ENCODE measurements at regions not wholly inside any gene's neighbourhood (a gene's known extent, or its start where the extent isn't known, plus 50 kb on each side); places are given as distances from the start of the nearest gene placed in this dataset.

GRCh38 chr6:88477413-88477812 is 311.3 kb upstream of the CNR1 start:
- Histone ChIP-seq H3K4me3 (no peak overlapping the region), H3K27ac (no peak overlapping the region), H3K27me3 (no peaks in the 10 kb centered on the region), H3K36me3 (no peaks in the 10 kb centered on the region), H3K9me3 (no peaks in the 10 kb centered on the region), H3K4me1 (no peaks in the 10 kb centered on the region)
- no peak for TF ChIP-seq CTCF (IDR thresholded peaks at IDR 0.05)
- DNase-seq (no peak), ATAC-seq (no peak)
- intact Hi-C loops (cut with DNase I) = no loop called here

- intact Hi-C loops (cut with DNase I) = no loop called here
- TF ChIP-seq CTCF (IDR thresholded peaks at IDR 0.05) = no peak
- DNase-seq = no peak
- H3K27ac ChIP-seq = no peak overlapping the region
- no peak for ATAC-seq
- H3K4me1 ChIP-seq = no peaks in the 10 kb centered on the region
- H3K27me3 ChIP-seq = no peaks in the 10 kb centered on the region
- H3K9me3 ChIP-seq = no peaks in the 10 kb centered on the region
- H3K4me3 ChIP-seq = no peak overlapping the region
- no peaks in the 10 kb centered on the region for H3K36me3 ChIP-seq
These were observed 310.2 kb upstream of the CNR1 start for GRCh38 chr6:88476388-88476787.

GRCh38 chr6:88474720-88475119 is 308.6 kb upstream of the CNR1 start:
- Histone ChIP-seq H3K4me1 (no peaks in the 10 kb centered on the region), H3K4me3 (no peak overlapping the region), H3K36me3 (no peaks in the 10 kb centered on the region), H3K27ac (no peak overlapping the region), H3K9me3 (no peaks in the 10 kb centered on the region), H3K27me3 (no peaks in the 10 kb centered on the region)
- no peak for ATAC-seq
- TF ChIP-seq CTCF (IDR thresholded peaks at IDR 0.05) = no peak
- intact Hi-C loops (cut with DNase I) = no loop called here
- DNase-seq = no peak

- no peaks in the 10 kb centered on the region for H3K27me3 ChIP-seq
- H3K27ac ChIP-seq = no peak overlapping the region
- no peak for TF ChIP-seq CTCF (IDR thresholded peaks at IDR 0.05)
- H3K36me3 ChIP-seq = no peaks in the 10 kb centered on the region
- intact Hi-C loops (cut with DNase I) = no loop called here
- ATAC-seq (no peak), DNase-seq (no peak)
- no peak overlapping the region for H3K4me3 ChIP-seq
- H3K9me3 ChIP-seq = no peaks in the 10 kb centered on the region
- H3K4me1 ChIP-seq = no peaks in the 10 kb centered on the region
These were observed 307.4 kb upstream of the CNR1 start for GRCh38 chr6:88473589-88473988.

- Histone ChIP-seq H3K4me3 (no peak overlapping the region), H3K27ac (no peak overlapping the region), H3K27me3 (no peaks in the 10 kb centered on the region), H3K9me3 (no peaks in the 10 kb centered on the region), H3K36me3 (no peaks in the 10 kb centered on the region), H3K4me1 (no peaks in the 10 kb centered on the region)
- intact Hi-C loops (cut with DNase I) = no loop called here
- DNase-seq (no peak), ATAC-seq (no peak)
- TF ChIP-seq CTCF (IDR thresholded peaks at IDR 0.05) = no peak
These were observed 306.8 kb upstream of the CNR1 start for GRCh38 chr6:88472851-88473525.

Data from left lung (tissue), 4 donors.